HCT116 (cell line): ENCODE measurements at regions not wholly inside any gene's neighbourhood (a gene's known extent, or its start where the extent isn't known, plus 50 kb on each side); places are given as distances from the start of the nearest gene placed in this dataset.
A peak's percentile ranks its signal among the peaks of the same experiment; 100 is the strongest.

ENCODE experiments used
- ATAC-seq: fragments of 200-7000 bp; cut with Tn5 transposase; 2 replicates; pipeline ENCODE4 v1.9.1; 2020; ENCODE audit warnings: mild to moderate bottlenecking, moderate library complexity
- BruUV-seq: library from RNA; stranded (reverse); fragments of 400-500 nt; replicated peaks from 2 replicates; lab custom pipeline; 2021; lab: Mats Ljungman, UMichigan
- CTCF ChIA-PET: fragments of 300-600 bp; sonication (Branson Sonifier 250); formaldehyde crosslinking; loops from one replicate; lab custom pipeline; 2021; ENCODE audit warnings: antibody characterized with exemption; lab: Charles Lee
- POLR2A ChIA-PET: fragments of 300-600, 350-600 bp; sonication (Branson Sonifier 250); formaldehyde crosslinking; loops from one replicate; lab custom pipeline; 2021; ENCODE audit warnings: antibody characterized with exemption; lab: Charles Lee
- RAD21 ChIA-PET, 2 experiments: fragments of 300-600 bp; sonication (Branson Sonifier 250); formaldehyde crosslinking; loops; one replicate each; lab custom pipeline; 2023; ENCODE audit warnings: low total read pairs in 2 of 2; ENCODE audit not compliant: uncharacterized antibody in 2 of 2, unreplicated experiment in 2 of 2, low non-redundant PET in 1 of 2; lab: Charles Lee
- DNase-seq: peaks from one replicate; pipeline ENCODE4 v3.0.0-alpha.2; 2010; ENCODE audit warnings: low read depth, low spot score
- H2AFZ ChIP-seq: fragments of 200-600 bp; shearing (Covaris generic), sonication (generic); 2 replicates; pipeline ENCODE4 v1.6.1; 2017; ENCODE audit warnings: low read depth, mixed run types, mixed read lengths, antibody characterized with exemption, low read length; ENCODE audit not compliant: poor library complexity, severe bottlenecking
- H3K27ac ChIP-seq: 2 replicates; pipeline ENCODE4 v1.5.1; 2012; ENCODE audit warnings: low read depth, low read length
- H3K27me3 ChIP-seq: fragments of 200-600 bp; sonication (generic); 2 replicates; pipeline ENCODE4 v1.6.1; 2016; ENCODE audit warnings: mixed run types, low read length, mixed read lengths; ENCODE audit not compliant: insufficient read depth
- H3K36me3 ChIP-seq, 2 experiments: fragments of 200-500 bp in 1 of 2; fragments of 200-600 bp in 1 of 2; sonication (Bioruptor generic) in 1 of 2; sonication (generic) in 1 of 2; 2 replicates each; pipeline versions ENCODE4 v1.5.1 to v1.6.1; 2014 to 2016; ENCODE audit warnings: low read length in 2 of 2, inconsistent platforms in 1 of 2, mixed read lengths in 1 of 2, mixed run types in 1 of 2; ENCODE audit not compliant: insufficient read depth in 2 of 2, control insufficient read depth in 1 of 2
- H3K4me1 ChIP-seq, 2 experiments: fragments of 200-600 bp in 1 of 2; sonication (generic) in 1 of 2; 2 replicates each; pipeline versions ENCODE4 v1.5.1 to v1.6.1; 2012 to 2017; ENCODE audit warnings: low read length in 2 of 2, inconsistent platforms in 1 of 2, mild to moderate bottlenecking in 1 of 2, mixed read lengths in 1 of 2, mixed run types in 1 of 2, moderate library complexity in 1 of 2; ENCODE audit not compliant: insufficient read depth in 2 of 2, control insufficient read depth in 1 of 2
- H3K4me2 ChIP-seq: fragments of 200-600 bp; sonication (generic); 2 replicates; pipeline ENCODE4 v1.6.1; 2017; ENCODE audit warnings: mixed run types, low read length, mixed read lengths
- H3K4me3 ChIP-seq, 2 experiments: fragments of 200-600 bp in 1 of 2; sonication (generic) in 1 of 2; replicated peaks in 1 of 2; 2 replicates each; pipeline ENCODE4 v1.5.1; 2011 to 2016; ENCODE audit warnings: low read length in 2 of 2, control low read depth in 1 of 2, low read depth in 1 of 2, mild to moderate bottlenecking in 1 of 2, mixed read lengths in 1 of 2, mixed run types in 1 of 2
- H3K79me2 ChIP-seq: fragments of 200-600 bp; sonication (generic); 2 replicates; pipeline ENCODE4 v1.6.1; 2017; ENCODE audit warnings: mild to moderate bottlenecking, mixed run types, low read length, moderate library complexity, mixed read lengths; ENCODE audit not compliant: insufficient read depth
- H3K9ac ChIP-seq: fragments of 200-600 bp; sonication (generic); 2 replicates; pipeline ENCODE4 v1.6.1; 2016; ENCODE audit warnings: low read length, mixed read lengths
- H3K9me2 ChIP-seq: fragments of 200-600 bp; sonication (generic), shearing (Covaris generic); 2 replicates; pipeline ENCODE4 v1.6.1; 2017; ENCODE audit warnings: mixed run types, mild to moderate bottlenecking, moderate library complexity; ENCODE audit not compliant: insufficient read depth
- H3K9me3 ChIP-seq, 2 experiments: fragments of 200-500 bp in 1 of 2; fragments of 200-600 bp in 1 of 2; sonication (Bioruptor generic) in 1 of 2; sonication (generic) in 1 of 2; 2 replicates each; pipeline ENCODE4 v1.6.1; 2014 to 2017; ENCODE audit warnings: low read length in 2 of 2, mixed read lengths in 2 of 2, inconsistent platforms in 1 of 2, low read depth in 1 of 2, mild to moderate bottlenecking in 1 of 2, mixed run types in 1 of 2, moderate library complexity in 1 of 2; ENCODE audit not compliant: control insufficient read depth in 1 of 2, insufficient read depth in 1 of 2
- H4K20me1 ChIP-seq: fragments of 200-600 bp; sonication (generic), shearing (Covaris generic); 2 replicates; pipeline ENCODE4 v1.6.1; 2017; ENCODE audit warnings: mixed run types, mild to moderate bottlenecking, moderate library complexity; ENCODE audit not compliant: insufficient read depth
- CEBPB ChIP-seq: IDR thresholded peaks from 2 replicates; pipeline ENCODE4 v1.6.1; 2012; ENCODE audit warnings: low read depth
- ELF1 ChIP-seq: IDR thresholded peaks from 2 replicates; pipeline ENCODE4 v1.6.1; 2012; ENCODE audit warnings: low read depth, borderline replicate concordance
- JUND ChIP-seq: IDR thresholded peaks from 2 replicates; pipeline ENCODE4 v1.6.1; 2012
- POLR2A ChIP-seq: IDR thresholded peaks from 2 replicates; pipeline ENCODE4 v1.7.0; 2011; ENCODE audit warnings: borderline replicate concordance; ENCODE audit not compliant: insufficient read depth, insufficient read length; ENCODE audit errors: extremely low read depth
- POLR2AphosphoS5 ChIP-seq: IDR thresholded peaks from 2 replicates; pipeline ENCODE4 v1.6.1; 2011; ENCODE audit warnings: mild to moderate bottlenecking, low read depth, low read length, moderate library complexity
- RAD21 ChIP-seq: IDR thresholded peaks from 2 replicates; pipeline ENCODE4 v1.6.1; 2012; ENCODE audit warnings: low read depth, mild to moderate bottlenecking
- REST ChIP-seq: IDR thresholded peaks from 2 replicates; pipeline ENCODE4 v1.6.1; 2012; ENCODE audit warnings: low read depth
- intact Hi-C: fragments of 100-400 bp; cut with micrococcal nuclease; formaldehyde crosslinking; loops from 2 replicates; pipeline ENCODE4 v1.10.0; 2022

DNA sequence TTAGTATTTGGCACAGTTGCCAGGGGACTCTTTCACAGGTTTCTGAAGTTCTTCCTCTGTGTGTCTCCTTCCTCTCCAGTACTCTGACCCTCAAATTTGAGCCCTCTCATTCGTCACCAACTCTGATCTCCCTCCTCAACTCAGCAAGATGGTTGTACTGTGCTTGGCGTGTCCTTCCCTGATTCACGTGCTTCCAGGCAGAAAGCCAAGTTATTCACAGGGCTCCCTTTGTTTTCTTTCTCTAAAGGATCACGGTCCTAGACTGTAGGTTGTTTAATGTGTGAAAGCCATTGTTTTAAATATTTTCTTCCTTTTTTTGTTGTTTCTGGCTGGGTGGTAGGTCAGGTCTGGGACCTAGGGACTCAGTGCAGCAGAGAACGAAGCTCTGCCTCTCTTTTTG is 142.9 kb downstream of the DMAC1 start:
- Histone ChIP-seq H3K9ac (no peak overlapping the region), H3K9me2 (no peaks in the 10 kb centered on the region), H3K79me2 (no peaks in the 10 kb centered on the region), H3K27me3 (no peaks in the 10 kb centered on the region), H3K4me1 (no peaks in the 10 kb centered on the region), H4K20me1 (no peaks in the 10 kb centered on the region), H3K9me3 (no peaks in the 10 kb centered on the region), H3K27ac (no peak overlapping the region), H2AFZ (no peak overlapping the region), H3K4me2 (no peak overlapping the region), H3K4me3 (no peak overlapping the region), H3K36me3 (no peaks in the 10 kb centered on the region)
- BruUV-seq, result no TSS peak
- ChIA-PET CTCF (no interaction called here), RAD21 (no interaction called here), POLR2A (no interaction called here)
- intact Hi-C loops, result loop anchor here (5.0 kb wide), 2 partner anchors 749 to 829 kb away; no protein-coding TSS in a partner anchor
- DNase-seq (no peak), ATAC-seq (0 out of 2 replicates have a peak, but pooled peaks have one; percentile 42)
- TF ChIP-seq POLR2AphosphoS5 (no peak), CEBPB (no peak)

DNA sequence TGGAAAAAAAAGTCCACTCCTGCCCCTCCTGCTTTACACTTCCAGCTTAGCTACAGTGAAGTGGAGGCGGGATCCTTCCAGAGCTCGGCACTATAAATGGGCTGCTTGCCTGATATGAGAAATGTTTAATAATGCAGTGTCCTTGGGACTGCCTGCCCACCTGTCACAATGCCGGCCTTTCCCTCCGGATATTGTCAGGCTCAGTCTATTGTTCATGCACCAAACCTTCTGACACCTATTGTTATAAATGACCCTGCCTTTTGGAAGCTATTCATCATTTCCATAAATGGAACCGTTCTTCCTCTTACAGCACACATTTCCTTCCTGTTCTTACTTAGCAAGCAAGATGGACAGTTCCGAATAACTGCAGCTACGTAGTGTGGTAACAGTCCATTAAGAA is 146.3 kb downstream of the DMAC1 start:
- BruUV-seq, result no TSS peak

More for the DNA sequence above, 146.3 kb downstream of the DMAC1 start:
- no peaks in the 10 kb centered on the region for H3K27me3 ChIP-seq
- H4K20me1 ChIP-seq, result no peaks in the 10 kb centered on the region
- no peak overlapping the region for H3K27ac ChIP-seq
- ChIA-PET RAD21 (no interaction called here), CTCF (no interaction called here), POLR2A (no interaction called here)
- no peaks in the 10 kb centered on the region for H3K4me1 ChIP-seq
- H3K36me3 ChIP-seq, result no peaks in the 10 kb centered on the region
- no peak overlapping the region for H2AFZ ChIP-seq
- H3K9ac ChIP-seq, result no peak overlapping the region
- ATAC-seq (no peak), DNase-seq (no peak)
- H3K79me2 ChIP-seq, result no peaks in the 10 kb centered on the region
- intact Hi-C loops, result no loop called here
- H3K4me2 ChIP-seq, result no peak overlapping the region
- no peak overlapping the region for H3K4me3 ChIP-seq
- H3K9me2 ChIP-seq, result no peaks in the 10 kb centered on the region
- no peak for TF ChIP-seq JUND
- no peak for TF ChIP-seq RAD21
- no peak for TF ChIP-seq REST
- no peak for TF ChIP-seq ELF1
- no peak for TF ChIP-seq POLR2A
- H3K9me3 ChIP-seq, result no peaks in the 10 kb centered on the region
